ENCODE measurements at regions not wholly inside any gene's neighbourhood (a gene's known extent, or its start where the extent isn't known, plus 50 kb on each side); places are given as distances from the start of the nearest gene placed in this dataset.

- TF ChIP-seq CTCF (conservative IDR thresholded peaks at IDR 0.05 in 1 of 2, IDR thresholded peaks at IDR 0.05 in 1 of 2; ENCODE audit: extremely low read depth in 1 of 2, insufficient read depth in 1 of 2, low read depth in 1 of 2, low read length in 2 of 2), result no peak
- no peak for TF ChIP-seq EZH2 (IDR thresholded peaks at IDR 0.05; ENCODE audit: borderline replicate concordance, low read length)
These were observed 545.5 kb downstream of the TCERG1L start for GRCh38 chr10:130766071-130766470.
